Body of pancreas (tissue), 4 donors: ENCODE measurements at regions not wholly inside any gene's neighbourhood (a gene's known extent, or its start where the extent isn't known, plus 50 kb on each side); places are given as distances from the start of the nearest gene placed in this dataset.

ENCODE experiments used
- CTCF ChIP-seq, 7 experiments: fragments of 450-650 bp in 4 of 7; fragments of 200-600 bp in 3 of 7; sonication (generic) in 3 of 7; IDR thresholded peaks; one replicate each; pipeline ENCODE4 v1.5.1; 2016 to 2019; ENCODE audit warnings: antibody characterized with exemption in 7 of 7
- POLR2A ChIP-seq, 3 donors: fragments of 450-650 bp; IDR thresholded peaks; one replicate each; pipeline ENCODE4 v1.6.1; 2016; ENCODE audit warnings: antibody characterized with exemption in 3 of 3, mild to moderate bottlenecking in 2 of 3

GRCh38 chr12:127457726-127458125, 809.2 kb upstream of the TMEM132C start:
- TF ChIP-seq CTCF (IDR thresholded peaks at IDR 0.05) (no peak), POLR2A (IDR thresholded peaks at IDR 0.05) (no peak)
